Activated CD4-positive, alpha-beta T cell treated with anti-CD3 and anti-CD28 coated beads, Interleukin-2, amount 50 U/mL, for 24 hours (primary cell): ENCODE measurements at regions not wholly inside any gene's neighbourhood (a gene's known extent, or its start where the extent isn't known, plus 50 kb on each side); places are given as distances from the start of the nearest gene placed in this dataset.

ENCODE experiments used
- DNase-seq, 2 donors: peaks; one replicate each; pipeline ENCODE4 v3.0.0-alpha.2; 2020; ENCODE audit warnings: low read depth in 1 of 2, low spot score in 1 of 2

DNA sequence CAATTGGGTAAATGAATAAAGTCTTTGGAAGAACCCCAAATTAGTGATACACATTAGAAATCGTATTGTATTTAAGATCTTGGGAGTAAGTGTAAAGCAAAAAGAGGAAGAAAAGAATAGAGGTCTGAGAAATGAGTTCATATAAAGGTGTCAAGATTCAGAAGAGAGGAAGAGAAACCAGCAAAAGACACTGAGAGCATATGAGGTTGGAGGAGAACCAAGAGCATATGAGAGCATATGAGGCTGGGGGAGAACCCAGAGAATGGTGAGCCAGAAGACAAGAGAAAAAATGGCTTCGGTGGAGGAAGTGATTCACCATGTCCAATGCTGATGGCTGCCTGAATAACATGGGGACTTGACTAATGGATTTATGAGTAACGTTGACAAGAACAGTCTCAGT lies 620.1 kb upstream of the GCFC2 start:
- DNase-seq: no peak

DNA sequence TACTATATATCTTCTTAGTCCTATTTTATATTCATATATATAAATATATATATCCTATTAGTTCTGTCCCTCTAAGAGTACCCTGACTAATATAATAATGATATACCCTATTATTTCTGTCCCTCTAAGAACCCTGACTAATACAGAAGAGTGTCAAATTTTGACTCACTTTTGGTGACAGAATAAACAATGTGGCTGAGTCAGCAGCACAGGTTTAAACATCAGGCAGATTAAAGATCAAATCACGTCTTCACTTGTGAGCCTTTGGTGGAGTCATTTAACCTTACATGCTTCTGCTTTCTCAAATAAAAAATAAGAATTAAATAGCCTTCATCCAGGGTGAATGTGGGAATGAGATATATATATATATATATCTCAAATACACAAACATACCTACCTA lies 615.9 kb upstream of the GCFC2 start:
- no peak for DNase-seq

- no peak for DNase-seq
Measured at GRCh38 chr2:76323381-76323780, 612.7 kb upstream of the GCFC2 start.

- no peak for DNase-seq
Measured at GRCh38 chr2:76320716-76321115, 610.0 kb upstream of the GCFC2 start.

GRCh38 chr2:76318848-76319360 lies 608.2 kb upstream of the GCFC2 start:
- DNase-seq: no peak

DNA sequence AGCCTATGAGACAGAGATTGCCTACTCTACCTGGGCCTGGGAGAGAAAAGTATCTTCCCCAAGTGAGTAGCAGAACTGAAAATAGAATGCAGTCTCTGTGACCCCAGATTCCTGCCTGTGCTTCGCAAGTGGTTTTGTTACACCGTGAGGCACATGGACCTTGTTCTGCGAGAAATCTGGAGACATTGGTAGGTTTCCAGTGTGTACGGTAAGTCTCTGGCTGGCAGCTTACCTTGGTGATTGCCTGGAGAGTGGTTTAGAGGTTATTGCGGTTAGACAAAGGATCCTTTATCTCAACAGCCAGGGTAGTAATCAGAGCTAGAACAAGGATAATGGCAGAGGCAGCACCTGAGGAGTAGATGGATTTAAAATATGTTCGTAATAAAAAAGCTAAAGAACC lies 606.0 kb upstream of the GCFC2 start:
- no peak for DNase-seq

- no peak for DNase-seq
Measured at GRCh38 chr2:76314271-76315020, 603.7 kb upstream of the GCFC2 start.

- DNase-seq: no peak
Measured at GRCh38 chr2:76312236-76312635, 601.5 kb upstream of the GCFC2 start.

GRCh38 chr2:76311728-76312127 lies 601.0 kb upstream of the GCFC2 start:
- no peak for DNase-seq

DNA sequence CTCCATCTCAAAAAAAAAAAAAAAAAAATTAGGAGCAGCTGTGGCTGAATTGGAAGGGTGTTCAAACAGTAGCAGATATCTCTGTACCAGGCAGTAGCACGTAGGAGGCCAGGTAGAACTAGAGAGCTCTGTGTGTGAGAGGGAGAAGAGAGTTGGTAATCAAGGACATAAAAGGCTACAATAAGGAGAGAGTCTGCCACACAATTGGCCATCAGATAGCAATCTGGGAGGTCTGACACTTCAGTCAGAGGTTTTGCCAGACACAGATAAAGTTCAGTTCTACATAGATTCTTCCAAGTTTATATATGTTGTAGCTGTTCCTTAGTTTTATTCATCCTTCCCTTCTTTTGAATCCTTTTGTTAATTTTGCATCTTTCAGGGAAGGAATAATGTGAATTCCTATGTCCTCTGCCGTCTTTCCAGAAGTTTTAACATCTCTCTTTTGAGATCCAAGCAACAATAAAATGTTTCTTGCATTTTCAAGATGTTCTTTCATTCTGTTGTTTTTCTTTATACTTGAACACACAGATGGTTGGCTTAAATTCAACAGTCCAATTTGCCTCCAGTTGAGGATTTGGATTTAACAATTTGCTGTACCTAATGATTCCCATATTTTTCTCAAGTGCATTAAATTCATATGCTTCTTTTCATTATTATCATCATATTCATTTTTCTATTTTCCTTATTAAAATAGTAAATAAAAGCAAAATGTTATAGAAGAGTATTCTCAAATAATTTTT lies 600.3 kb upstream of the GCFC2 start:
- no peak for DNase-seq

GRCh38 chr2:76307495-76307894 lies 596.8 kb upstream of the GCFC2 start:
- no peak for DNase-seq

DNA sequence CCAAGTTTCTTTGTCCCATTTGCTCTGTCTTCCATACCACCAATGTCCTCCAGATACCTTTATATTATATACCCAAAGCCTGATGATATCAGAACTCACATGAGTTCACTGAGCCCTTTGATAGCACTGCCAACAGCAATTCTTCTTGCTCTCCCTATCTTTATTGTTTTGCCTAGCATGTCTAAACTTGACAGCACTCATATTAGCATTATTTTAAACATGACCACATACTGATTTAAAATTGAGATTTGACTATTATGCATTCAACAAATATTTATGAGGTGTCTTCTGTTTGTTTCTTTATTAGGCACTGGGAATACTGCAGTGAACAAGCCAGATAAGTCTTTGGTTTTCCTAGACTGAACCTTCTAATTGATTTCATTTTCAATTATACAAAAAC lies 587.3 kb upstream of the GCFC2 start:
- no peak for DNase-seq

- DNase-seq: no peak
Measured at GRCh38 chr2:76296438-76296837, 585.7 kb upstream of the GCFC2 start.

DNA sequence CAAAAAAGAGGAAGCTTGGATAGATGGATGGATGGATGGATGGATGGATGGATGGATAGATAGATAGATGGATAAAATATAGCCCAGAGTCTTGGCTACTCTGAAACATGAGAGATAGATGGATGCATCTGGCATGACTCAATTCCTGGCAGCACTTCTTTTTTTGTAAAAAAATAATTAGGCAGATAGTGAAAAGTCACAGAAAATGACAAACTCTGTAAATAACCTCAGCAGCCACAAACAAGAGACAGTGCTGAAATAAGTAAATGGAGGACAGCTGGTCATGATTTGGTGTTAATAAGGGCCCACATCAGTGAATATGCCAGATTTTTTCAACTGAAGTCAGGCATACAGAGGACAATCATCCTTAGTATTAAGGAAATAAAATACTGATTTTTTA lies 585.0 kb upstream of the GCFC2 start:
- DNase-seq: no peak

GRCh38 chr2:76288598-76288997 lies 577.9 kb upstream of the GCFC2 start:
- DNase-seq: no peak

GRCh38 chr2:76288146-76288545 lies 577.4 kb upstream of the GCFC2 start:
- no peak for DNase-seq

- DNase-seq: no peak
Measured at GRCh38 chr2:76283350-76283749, 572.6 kb upstream of the GCFC2 start.

GRCh38 chr2:76281156-76281841 lies 570.6 kb upstream of the GCFC2 start:
- DNase-seq: no peak

GRCh38 chr2:76280686-76281085 lies 570.0 kb upstream of the GCFC2 start:
- DNase-seq: no peak

- no peak for DNase-seq
Measured at GRCh38 chr2:76279142-76279541, 568.4 kb upstream of the GCFC2 start.

GRCh38 chr2:76275788-76276187 lies 565.1 kb upstream of the GCFC2 start:
- no peak for DNase-seq

- no peak for DNase-seq
Measured at GRCh38 chr2:76274676-76275075, 564.0 kb upstream of the GCFC2 start.
